ENCODE measurements at regions not wholly inside any gene's neighbourhood (a gene's known extent, or its start where the extent isn't known, plus 50 kb on each side); places are given as distances from the start of the nearest gene placed in this dataset.

GRCh38 chr12:63042646-63043045 lies 107.7 kb upstream of the PPM1H start:
- intact Hi-C loops (cut with micrococcal nuclease) = no loop called here
- ATAC-seq (no peak), DNase-seq (no peak)

GRCh38 chr12:63041601-63042000 lies 106.7 kb upstream of the PPM1H start:
- DNase-seq (no peak), ATAC-seq (no peak)
- intact Hi-C loops (cut with micrococcal nuclease) = no loop called here

GRCh38 chr12:63040526-63041220 lies 105.7 kb upstream of the PPM1H start:
- intact Hi-C loops (cut with micrococcal nuclease) = no loop called here
- DNase-seq (no peak), ATAC-seq (no peak)

DNA sequence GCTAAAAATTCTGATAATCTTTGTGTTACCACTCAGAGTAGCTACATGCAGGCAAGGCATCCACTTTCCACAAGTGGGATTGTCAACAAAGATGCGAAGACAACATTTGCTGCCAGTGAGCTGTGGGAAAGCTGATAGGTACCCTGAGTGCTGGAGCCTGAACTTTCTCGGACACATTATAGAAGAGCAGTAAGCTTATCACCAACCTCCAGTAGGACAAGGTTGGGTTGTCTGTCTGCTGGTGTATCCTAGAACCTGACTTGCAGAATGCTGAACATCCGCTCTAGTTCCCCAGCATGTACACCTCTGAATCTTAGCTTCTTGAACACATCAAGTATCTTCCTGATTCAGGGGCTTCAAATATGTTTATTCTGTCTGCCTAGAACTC lies 103.8 kb upstream of the PPM1H start:
- ATAC-seq (no peak), DNase-seq (no peak)
- intact Hi-C loops (cut with micrococcal nuclease) = no loop called here

- ATAC-seq (no peak), DNase-seq (no peak)
- intact Hi-C loops (cut with micrococcal nuclease) = no loop called here
Observed at GRCh38 chr12:63037746-63038712, 103.1 kb upstream of the PPM1H start.

- intact Hi-C loops (cut with micrococcal nuclease) = no loop called here
- DNase-seq = no peak
- no peak for ATAC-seq
Observed at GRCh38 chr12:63036974-63037335, 102.0 kb upstream of the PPM1H start.

- intact Hi-C loops (cut with micrococcal nuclease) = no loop called here
- ATAC-seq (no peak), DNase-seq (no peak)
Observed at GRCh38 chr12:63036216-63036973, 101.4 kb upstream of the PPM1H start.

- ATAC-seq (no peak), DNase-seq (no peak)
- intact Hi-C loops (cut with micrococcal nuclease) = no loop called here
Observed at GRCh38 chr12:63034601-63035000, 99.7 kb upstream of the PPM1H start.

DNA sequence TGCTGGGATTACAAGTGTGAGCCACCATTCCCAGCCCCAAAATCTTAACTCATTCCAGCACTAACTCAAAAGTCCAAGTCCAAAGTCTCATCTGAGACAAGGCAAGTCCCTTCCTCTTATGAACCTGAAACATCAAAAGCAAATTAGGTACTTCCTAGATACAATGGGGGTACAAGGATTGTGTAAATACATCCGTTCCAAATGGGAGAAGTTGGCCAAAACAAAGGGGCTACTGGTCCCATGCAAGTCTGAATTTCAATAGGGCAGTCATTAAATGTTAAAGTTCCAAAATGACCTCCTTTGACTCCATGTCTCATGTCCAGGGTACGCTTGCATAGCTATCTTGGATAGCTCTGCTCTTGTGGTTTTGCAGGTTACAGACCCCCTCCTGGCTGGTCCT lies 94.7 kb upstream of the PPM1H start:
- DNase-seq (no peak), ATAC-seq (no peak)
- intact Hi-C loops (cut with micrococcal nuclease) = no loop called here

DNA sequence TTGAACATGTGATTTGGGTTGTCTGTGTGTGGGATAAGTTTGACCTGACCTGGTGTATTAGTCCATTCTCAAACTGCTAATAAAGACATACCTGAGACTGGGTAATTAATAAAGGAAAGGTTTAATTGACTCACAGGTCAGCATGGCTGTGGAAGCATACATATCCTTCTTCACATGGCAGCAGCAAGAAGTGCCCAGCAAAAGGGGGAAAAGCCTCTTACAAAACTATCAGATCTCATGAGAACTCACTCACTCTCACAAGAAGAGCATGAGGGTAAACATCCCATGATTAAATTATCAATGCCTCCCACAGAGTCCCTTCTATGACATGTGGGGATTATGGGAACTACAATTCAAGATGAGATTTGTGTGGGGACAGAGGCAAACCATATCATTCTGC lies 94.0 kb upstream of the PPM1H start:
- no peak for DNase-seq
- no peak for ATAC-seq
- intact Hi-C loops (cut with micrococcal nuclease) = no loop called here

DNA sequence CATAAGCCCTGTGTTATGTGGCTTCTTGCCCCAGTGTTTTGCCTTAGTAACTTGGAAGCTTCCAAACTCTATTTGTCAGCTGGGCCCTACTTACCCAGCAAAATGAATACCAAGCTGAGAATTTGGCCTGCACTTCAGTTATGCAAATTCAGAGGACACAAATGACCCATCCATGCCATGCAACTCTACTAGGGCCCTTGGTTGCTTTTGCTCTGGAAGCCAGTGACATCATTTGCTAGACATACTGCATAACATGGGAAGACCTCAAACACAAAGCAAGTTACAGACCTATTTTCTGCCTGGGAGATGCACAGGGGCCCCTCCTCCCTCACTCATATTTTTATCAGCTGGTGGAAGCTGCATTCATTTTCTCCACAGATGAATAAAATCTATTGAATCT lies 90.2 kb upstream of the PPM1H start:
- DNase-seq = no peak
- intact Hi-C loops (cut with micrococcal nuclease) = no loop called here
- no peak for ATAC-seq

- no peak for DNase-seq
- intact Hi-C loops (cut with micrococcal nuclease) = no loop called here
- no peak for ATAC-seq
Observed at GRCh38 chr12:63023926-63024325, 89.0 kb upstream of the PPM1H start.

GRCh38 chr12:63021116-63021515 lies 86.2 kb upstream of the PPM1H start:
- intact Hi-C loops (cut with micrococcal nuclease) = no loop called here
- no peak for ATAC-seq
- no peak for DNase-seq

GRCh38 chr12:63020269-63020668 lies 85.3 kb upstream of the PPM1H start:
- DNase-seq (no peak), ATAC-seq (no peak)
- intact Hi-C loops (cut with micrococcal nuclease) = no loop called here

DNA sequence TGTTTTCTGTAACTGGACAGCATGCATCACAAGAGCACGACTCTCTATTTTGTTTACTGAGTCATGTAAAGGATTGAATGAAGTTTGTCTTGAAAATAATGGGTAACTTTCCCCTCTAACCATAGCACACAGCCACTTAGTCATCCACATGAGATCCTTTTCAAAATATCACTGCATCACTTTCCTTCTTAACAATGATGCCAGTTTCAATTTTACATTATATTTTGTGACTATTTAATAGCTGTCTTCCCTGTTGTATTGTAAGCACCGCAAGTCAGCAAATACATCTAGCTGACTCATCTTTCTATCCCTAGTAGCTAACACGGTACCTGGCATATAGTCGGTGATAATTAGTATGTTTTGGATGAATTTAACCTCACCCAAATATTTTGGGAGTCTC lies 83.3 kb upstream of the PPM1H start:
- intact Hi-C loops (cut with micrococcal nuclease) = no loop called here
- no peak for DNase-seq
- no peak for ATAC-seq

DNA sequence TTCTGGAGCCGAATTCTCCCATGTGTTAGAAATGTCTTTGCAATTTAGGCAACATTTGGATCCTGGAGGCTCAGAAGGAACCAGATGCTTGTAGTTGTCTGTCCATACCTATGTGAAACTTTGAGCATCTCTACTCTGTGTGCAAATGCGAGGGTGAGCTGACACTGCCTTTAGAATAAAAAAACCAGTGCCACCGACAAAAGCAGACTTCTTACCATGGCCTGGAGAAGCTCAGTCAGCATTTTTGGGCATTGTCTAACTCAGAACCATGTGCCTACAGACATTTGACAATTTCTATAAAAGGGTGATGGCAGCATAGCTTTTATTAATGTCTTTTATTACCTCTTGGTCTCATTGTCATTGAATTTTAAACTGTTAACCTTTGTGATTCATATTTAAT lies 78.4 kb upstream of the PPM1H start:
- ATAC-seq = no peak
- intact Hi-C loops (cut with micrococcal nuclease) = no loop called here
- no peak for DNase-seq

GRCh38 chr12:63010698-63011097 lies 75.7 kb upstream of the PPM1H start:
- DNase-seq (no peak), ATAC-seq (no peak)
- intact Hi-C loops (cut with micrococcal nuclease) = no loop called here

- ATAC-seq (no peak), DNase-seq (no peak)
- intact Hi-C loops (cut with micrococcal nuclease) = no loop called here
Observed at GRCh38 chr12:63008372-63008771, 73.4 kb upstream of the PPM1H start.

- intact Hi-C loops (cut with micrococcal nuclease) = no loop called here
- DNase-seq (no peak), ATAC-seq (no peak)
Observed at GRCh38 chr12:63007726-63008125, 72.8 kb upstream of the PPM1H start.

DNA sequence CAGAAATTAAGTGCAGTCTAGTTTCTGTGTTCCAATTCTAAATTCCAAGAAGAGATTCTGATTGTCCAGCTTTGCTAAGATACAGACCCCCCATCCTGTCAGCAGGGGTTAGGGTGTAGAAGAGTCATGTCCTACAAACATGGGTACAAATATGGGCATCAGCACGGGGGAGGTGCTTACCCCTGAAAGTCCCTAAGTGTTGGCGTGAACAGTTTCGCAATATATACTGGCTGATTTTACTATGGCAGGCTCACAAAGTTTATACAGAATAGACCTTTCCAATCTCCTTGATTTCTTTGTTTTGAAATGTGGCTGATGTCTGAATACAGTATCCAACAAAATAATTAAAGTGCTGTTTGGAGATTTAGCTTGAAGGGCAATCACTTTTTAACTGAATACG lies 71.6 kb upstream of the PPM1H start:
- intact Hi-C loops (cut with micrococcal nuclease) = no loop called here
- DNase-seq = no peak
- ATAC-seq = no peak
